Heart right ventricle (tissue), 16 donors: ENCODE measurements at regions not wholly inside any gene's neighbourhood (a gene's known extent, or its start where the extent isn't known, plus 50 kb on each side); places are given as distances from the start of the nearest gene placed in this dataset.
"Not testable (repeated sequence)": the region's sequence is repeated elsewhere in the genome, so short reads cannot be mapped to it uniquely, and the experiment has no call there.

Experiments
- ATAC-seq, 8 donors: fragments of 200-7000 bp; cut with Tn5 transposase; one replicate each; pipeline ENCODE4 v1.9.1; 2020; ENCODE audit warnings: mild to moderate bottlenecking in 8 of 8, moderate library complexity in 8 of 8, moderate number of reproducible peaks in 1 of 8
- DNase-seq, 2 donors: peaks; one replicate each; pipeline ENCODE4 v3.0.0-alpha.2; 2020
- H3K27ac ChIP-seq, 10 donors: fragments of 200-600 bp; sonication (generic) in 2 of 10; one replicate each; pipeline versions ENCODE4 v1.5.0 to v1.8.0; 2020 to 2022; ENCODE audit warnings: mild to moderate bottlenecking in 3 of 10
- H3K27me3 ChIP-seq, 7 donors: fragments of 200-600 bp; one replicate each; pipeline ENCODE4 v1.8.0; 2021 to 2022; ENCODE audit warnings: mild to moderate bottlenecking in 2 of 7
- H3K36me3 ChIP-seq, 9 donors: fragments of 200-600 bp; sonication (generic) in 1 of 9; one replicate each; pipeline versions ENCODE4 v1.5.0 to v1.8.0; 2020 to 2022; ENCODE audit warnings: mild to moderate bottlenecking in 2 of 9
- H3K4me1 ChIP-seq, 9 donors: fragments of 200-600 bp; sonication (generic) in 1 of 9; one replicate each; pipeline versions ENCODE4 v1.5.0 to v1.8.0; 2020 to 2022; ENCODE audit warnings: mild to moderate bottlenecking in 4 of 9
- H3K4me3 ChIP-seq, 10 donors: fragments of 200-600 bp; sonication (generic) in 2 of 10; one replicate each; pipeline versions ENCODE4 v1.5.0 to v1.8.0; 2020 to 2022; ENCODE audit warnings: mild to moderate bottlenecking in 7 of 10, moderate library complexity in 2 of 10
- H3K9me3 ChIP-seq, 11 donors: fragments of 200-600 bp in 10 of 11; sonication (generic) in 2 of 11; one replicate each; pipeline versions ENCODE4 v1.5.0 to v1.8.0; 2013 to 2022; ENCODE audit warnings: mild to moderate bottlenecking in 2 of 11, control low read depth in 1 of 11, moderate library complexity in 1 of 11
- WGBS, 2 donors: extraction: QIAGEN DNeasy Blood & Tissue Kit; methylation state at CpG; one replicate each; pipeline ENCODE4 v1.1.7; 2013; ENCODE audit warnings: inconsistent platforms in 1 of 2; 5-methylcytosine and 5-hydroxymethylcytosine counted together
- intact Hi-C, 10 donors: fragments of 100-400 bp; cut with DNase I; formaldehyde crosslinking; loops; one replicate each; pipeline versions ENCODE4 v1.11.1 to v1.14.2; 2022
- donor health status: Arrhythmogenic right ventricular cardiomyopathy.
- donor health status: ischemic (EF 13 %, LVEDD 7.1; RV severe dilation, severe dysfunction).
- donor health status: healthy with polysubstance abuse.
- donor health status: DM: no; HTN: yes; CAD: no.
- donor health status: DM: no; HTN: no; CAD: no.
- donor health status: ischemic (EF 25% LVEDD 6.9; RV normal size, moderate dysfunction).
- donor health status: ischemic (EF 25% LVEDD 5.7; RV mildly dilated, moderate dysfunction).
- donor health status: healthy.
- donor health status: DM: yes; HTN: yes; CAD: no.
- donor health status: Ischemic cardiomyopathy.
- donor health status: ischemic (EF 35%, LVEDD 5.7; RV mildly dilated, moderate dysfunction).
- donor health status: nonischemic (EF 11% LVEDD 7.7; RV severe dilation, severe dysfunction).
- donor health status: DM: yes; HTN: yes; CAD: no.
- donor health status: PGD.
- donor health status: ischemic (EF 29% LVEDD 5.4; RV normal size, mild dysfunction).
- donor health status: nonischemic (EF 23%, LVEDD 6.1; RV moderate dilation, normal function).

DNA sequence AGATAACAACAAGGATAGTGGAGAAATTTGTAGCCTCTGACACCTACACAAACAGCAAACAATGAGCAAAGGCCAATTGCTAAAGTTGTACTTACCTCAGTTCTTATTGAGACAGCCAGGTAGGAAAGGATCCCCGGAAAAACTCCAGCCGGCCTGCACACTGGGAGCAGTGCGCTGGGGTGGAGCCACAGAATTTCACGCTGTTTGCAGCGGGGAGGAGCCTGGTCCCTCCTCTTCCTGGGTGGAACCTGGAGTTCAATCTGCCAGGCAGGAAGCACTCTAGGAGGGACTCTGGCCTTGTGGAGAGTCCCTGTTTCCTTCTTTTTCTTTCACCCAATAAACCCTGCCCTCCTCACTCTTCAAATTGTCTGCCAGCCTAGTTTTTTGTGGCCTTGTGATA lies 382.6 kb upstream of the TGIF2LX start:
- H3K4me1 ChIP-seq, H3K36me3 ChIP-seq, DNase-seq, H3K27me3 ChIP-seq, H3K9me3 ChIP-seq, H3K4me3 ChIP-seq, intact Hi-C loops, H3K27ac ChIP-seq, ATAC-seq: not testable (repeated sequence)
- 77 to 95% methylated on average over 5 of the region's 5 CpGs for WGBS, 2 donors

DNA sequence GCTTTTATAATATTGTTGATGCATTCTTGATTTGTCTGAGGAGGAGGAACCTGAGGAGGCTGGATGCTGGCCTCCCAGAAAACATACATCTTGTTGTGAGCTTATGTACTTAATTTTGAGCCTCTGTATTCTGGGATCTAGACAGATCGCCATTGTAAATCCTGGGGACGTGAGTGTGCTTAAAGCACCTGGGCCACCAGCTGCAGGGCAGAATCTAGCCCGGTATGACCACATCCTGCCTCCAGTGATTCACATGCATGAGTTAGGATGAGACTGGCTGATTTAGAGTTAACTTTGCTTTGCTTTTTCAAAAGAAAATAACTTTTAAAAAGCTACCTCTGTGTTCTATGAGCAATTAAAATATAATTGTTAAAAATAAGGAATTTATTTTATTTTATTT lies 364.6 kb upstream of the TGIF2LX start:
- WGBS, 2 donors: 68 to 84% methylated on average over 3 of the region's 3 CpGs
- H3K27ac ChIP-seq, ATAC-seq, H3K36me3 ChIP-seq, H3K27me3 ChIP-seq, H3K4me3 ChIP-seq, DNase-seq, intact Hi-C loops, H3K4me1 ChIP-seq, H3K9me3 ChIP-seq: not testable (repeated sequence)

GRCh38 chrX:89562079-89562478 lies 359.6 kb upstream of the TGIF2LX start:
- H3K9me3 ChIP-seq, H3K27me3 ChIP-seq, H3K4me3 ChIP-seq, intact Hi-C loops, DNase-seq, H3K4me1 ChIP-seq, H3K36me3 ChIP-seq, H3K27ac ChIP-seq, ATAC-seq: not testable (repeated sequence)
- WGBS, 2 donors: 26 to 80% methylated on average over 2 to 3 of the region's 4 CpGs

DNA sequence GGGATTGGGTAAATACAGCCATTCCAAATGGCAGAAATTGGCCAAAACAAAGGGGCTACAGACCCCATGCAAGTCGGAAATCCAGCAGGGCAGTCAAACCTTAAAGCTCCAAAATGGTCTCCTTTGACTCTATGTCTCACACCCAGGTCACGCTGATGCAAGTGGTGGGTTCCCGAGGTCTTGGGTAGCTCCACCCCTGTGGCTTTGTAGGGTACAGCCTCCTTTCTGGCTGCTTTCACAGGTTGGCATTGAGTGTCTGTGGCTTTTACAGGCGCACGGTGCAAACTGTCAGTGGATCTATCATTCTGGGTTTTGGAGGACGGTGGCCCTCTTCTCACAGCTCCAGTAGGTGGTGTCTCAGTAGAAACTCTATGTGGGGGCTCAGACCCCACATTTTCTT lies 358.6 kb upstream of the TGIF2LX start:
- H3K4me3 ChIP-seq, H3K9me3 ChIP-seq, H3K36me3 ChIP-seq, intact Hi-C loops, H3K4me1 ChIP-seq, ATAC-seq, H3K27ac ChIP-seq, DNase-seq, H3K27me3 ChIP-seq: not testable (repeated sequence)
- 76 to 89% methylated on average over 5 to 6 of the region's 6 CpGs for WGBS, 2 donors

GRCh38 chrX:89567787-89568186 lies 353.9 kb upstream of the TGIF2LX start:
- ATAC-seq, H3K36me3 ChIP-seq, H3K27ac ChIP-seq, H3K9me3 ChIP-seq, H3K4me3 ChIP-seq, intact Hi-C loops, H3K27me3 ChIP-seq, DNase-seq, H3K4me1 ChIP-seq: not testable (repeated sequence)

GRCh38 chrX:89581868-89582267 lies 339.8 kb upstream of the TGIF2LX start:
- H3K4me1 ChIP-seq, H3K9me3 ChIP-seq, H3K4me3 ChIP-seq, DNase-seq, ATAC-seq, intact Hi-C loops, H3K36me3 ChIP-seq, H3K27me3 ChIP-seq, H3K27ac ChIP-seq: not testable (repeated sequence)
- 55 to 56% methylated on average over 4 of the region's 4 CpGs for WGBS, 2 donors

DNA sequence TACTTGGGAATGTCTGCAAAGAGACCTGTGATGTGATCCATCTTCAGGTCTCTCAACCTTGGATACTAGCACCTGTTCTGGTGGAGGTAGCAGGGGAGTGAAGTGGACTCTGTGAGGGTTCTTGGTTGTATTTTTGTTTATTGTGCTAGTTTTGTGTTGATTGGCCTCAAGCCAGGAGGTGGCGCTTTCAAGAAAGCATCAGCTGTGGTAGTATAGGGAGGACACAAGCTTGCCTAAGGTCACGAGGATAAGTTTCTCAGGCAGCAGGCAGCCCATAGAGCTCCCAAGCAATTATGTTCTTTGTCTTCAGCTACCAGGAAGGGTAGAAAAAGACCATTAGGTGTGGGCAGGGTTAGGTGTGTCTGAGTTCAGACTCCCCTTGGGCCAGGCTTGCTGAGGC lies 289.9 kb upstream of the TGIF2LX start:
- 75 to 81% methylated on average over 2 of the region's 2 CpGs for WGBS, 2 donors
- H3K9me3 ChIP-seq, DNase-seq, H3K4me1 ChIP-seq, H3K4me3 ChIP-seq, ATAC-seq, H3K36me3 ChIP-seq, H3K27me3 ChIP-seq, intact Hi-C loops, H3K27ac ChIP-seq: not testable (repeated sequence)

DNA sequence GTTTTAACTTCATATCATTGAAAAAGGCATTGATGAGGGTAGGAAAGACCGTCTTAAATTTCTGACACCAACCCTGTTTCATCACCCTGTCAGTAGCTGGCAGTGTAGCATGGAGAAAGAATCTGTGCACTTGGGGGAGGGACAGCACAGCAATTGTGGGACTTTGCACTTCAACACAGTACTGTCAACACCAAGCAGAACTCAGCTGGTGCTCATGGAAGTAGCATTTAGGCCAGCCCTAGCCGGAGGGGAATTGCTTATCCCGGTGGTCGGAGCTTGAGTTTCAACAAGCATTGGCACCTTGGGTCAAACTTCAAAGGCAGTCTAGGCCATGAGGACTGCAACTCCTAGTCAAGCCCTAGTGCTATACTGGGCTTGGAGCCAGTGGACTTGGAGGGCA lies 285.8 kb upstream of the TGIF2LX start:
- H3K9me3 ChIP-seq, H3K4me3 ChIP-seq, H3K36me3 ChIP-seq, H3K27me3 ChIP-seq, H3K4me1 ChIP-seq, intact Hi-C loops, H3K27ac ChIP-seq, DNase-seq, ATAC-seq: not testable (repeated sequence)
- WGBS, 2 donors: 53 to 55% methylated on average over 3 to 4 of the region's 4 CpGs

DNA sequence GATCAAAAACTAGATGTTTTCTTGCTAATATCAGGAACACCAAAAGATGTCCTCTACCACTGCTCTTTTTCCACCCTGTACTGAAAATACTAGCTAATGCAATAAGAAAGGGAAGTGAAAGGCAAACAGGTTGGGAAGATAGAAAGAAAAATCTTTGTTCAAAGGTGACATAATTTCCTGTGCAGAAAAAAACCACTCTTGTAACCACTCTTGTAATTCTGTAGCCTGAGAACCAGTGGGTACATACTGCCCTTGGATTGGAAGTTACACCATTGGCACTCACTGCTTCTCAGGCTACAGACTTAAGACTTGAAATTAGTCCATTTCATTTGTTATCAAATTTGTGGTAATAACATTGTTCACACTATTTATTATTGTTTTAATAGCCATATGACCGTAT lies 263.0 kb upstream of the TGIF2LX start:
- H3K4me1 ChIP-seq, H3K36me3 ChIP-seq, DNase-seq, H3K27ac ChIP-seq, H3K27me3 ChIP-seq, intact Hi-C loops, H3K4me3 ChIP-seq, ATAC-seq, H3K9me3 ChIP-seq: not testable (repeated sequence)
- WGBS, 2 donors: 90 to 100% methylated on average over 1 of the region's 1 CpG

DNA sequence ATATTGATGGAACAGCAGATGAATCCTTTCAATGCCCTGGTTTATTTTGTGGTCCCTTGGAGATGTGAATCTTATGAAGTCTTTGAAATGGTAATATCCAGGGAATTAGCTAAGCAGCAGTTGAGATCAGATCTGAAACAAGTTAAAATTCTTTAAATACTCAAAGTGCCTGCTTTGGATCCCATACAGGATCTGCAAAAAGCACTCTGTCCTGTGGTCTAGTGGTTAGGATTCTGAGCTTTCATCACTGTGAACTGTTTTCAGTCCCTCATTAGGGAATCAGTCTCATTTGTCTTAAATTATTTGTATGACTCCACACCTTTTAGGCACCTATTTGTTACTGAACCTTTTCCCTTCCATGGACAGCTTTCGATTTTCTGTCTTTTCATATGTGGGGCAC lies 215.2 kb upstream of the TGIF2LX start:
- no CpG with 5 or more reads among the region's 1 CpG for WGBS, 2 donors
- intact Hi-C loops, H3K4me1 ChIP-seq, ATAC-seq, H3K27me3 ChIP-seq, H3K36me3 ChIP-seq, H3K27ac ChIP-seq, DNase-seq, H3K4me3 ChIP-seq, H3K9me3 ChIP-seq: not testable (repeated sequence)

DNA sequence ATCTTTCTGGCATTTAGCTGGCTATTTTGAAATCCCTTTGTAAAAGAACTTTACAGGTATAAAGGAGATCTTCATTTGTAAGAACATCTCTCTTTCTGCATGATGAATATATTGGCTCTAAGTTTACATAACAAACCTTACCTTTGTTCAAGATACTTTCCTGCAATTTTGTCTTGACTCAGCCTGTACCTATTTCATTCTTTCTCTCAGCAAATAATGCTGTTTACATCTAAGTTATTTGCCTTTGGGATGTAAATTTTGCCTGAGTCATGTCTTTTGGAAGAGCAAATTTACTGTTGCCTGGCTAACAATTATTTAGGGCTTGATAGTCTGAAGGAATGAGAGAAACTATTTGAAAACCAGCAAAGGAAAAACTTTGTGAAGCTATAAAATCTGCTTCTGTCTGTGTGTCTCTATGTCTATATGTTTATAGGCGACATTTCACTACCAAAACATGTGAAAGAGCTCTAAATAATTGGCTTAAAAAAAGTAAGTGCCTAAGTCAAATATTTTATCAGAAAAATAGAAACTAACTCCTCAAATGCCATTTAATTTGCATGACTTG lies 214.3 kb upstream of the TGIF2LX start:
- H3K27me3 ChIP-seq, H3K4me3 ChIP-seq, H3K9me3 ChIP-seq, H3K4me1 ChIP-seq, intact Hi-C loops, H3K27ac ChIP-seq, ATAC-seq, H3K36me3 ChIP-seq, DNase-seq: not testable (repeated sequence)
- WGBS, 2 donors: 44% methylated on average over 1 of the region's 1 CpG; no CpG with 5 or more reads in 1 of the 2 donors

- intact Hi-C loops, H3K27ac ChIP-seq, H3K36me3 ChIP-seq, H3K9me3 ChIP-seq, H3K27me3 ChIP-seq, H3K4me1 ChIP-seq, ATAC-seq, DNase-seq, H3K4me3 ChIP-seq: not testable (repeated sequence)
- 87 to 88% methylated on average over 11 of the region's 11 CpGs for WGBS, 2 donors
Observed at GRCh38 chrX:89734367-89734766, 187.3 kb upstream of the TGIF2LX start.
